Gastroesophageal sphincter (tissue), 3 donors: ENCODE measurements at regions not wholly inside any gene's neighbourhood (a gene's known extent, or its start where the extent isn't known, plus 50 kb on each side); places are given as distances from the start of the nearest gene placed in this dataset.

Experiments used
- CTCF ChIP-seq, 4 experiments: fragments of 200-600 bp in 2 of 4; fragments of 450-650 bp in 2 of 4; sonication (generic) in 1 of 4; IDR thresholded peaks; one replicate each; pipeline ENCODE4 v1.5.1; 2017 to 2019; ENCODE audit warnings: antibody characterized with exemption in 4 of 4, mild to moderate bottlenecking in 2 of 4, moderate library complexity in 2 of 4
- EP300 ChIP-seq: sonication (generic); formaldehyde crosslinking; IDR thresholded peaks from one replicate; pipeline ENCODE4 v1.6.1; 2017; ENCODE audit warnings: antibody characterized with exemption, mild to moderate bottlenecking
- POLR2A ChIP-seq, 2 donors: fragments of 450-650 bp; IDR thresholded peaks; one replicate each; pipeline ENCODE4 v1.6.1; 2017; ENCODE audit warnings: antibody characterized with exemption in 2 of 2, mild to moderate bottlenecking in 2 of 2, moderate library complexity in 1 of 2
- POLR2AphosphoS5 ChIP-seq: sonication (generic); formaldehyde crosslinking; IDR thresholded peaks from one replicate; pipeline ENCODE4 v1.6.1; 2017; ENCODE audit warnings: antibody characterized with exemption

DNA sequence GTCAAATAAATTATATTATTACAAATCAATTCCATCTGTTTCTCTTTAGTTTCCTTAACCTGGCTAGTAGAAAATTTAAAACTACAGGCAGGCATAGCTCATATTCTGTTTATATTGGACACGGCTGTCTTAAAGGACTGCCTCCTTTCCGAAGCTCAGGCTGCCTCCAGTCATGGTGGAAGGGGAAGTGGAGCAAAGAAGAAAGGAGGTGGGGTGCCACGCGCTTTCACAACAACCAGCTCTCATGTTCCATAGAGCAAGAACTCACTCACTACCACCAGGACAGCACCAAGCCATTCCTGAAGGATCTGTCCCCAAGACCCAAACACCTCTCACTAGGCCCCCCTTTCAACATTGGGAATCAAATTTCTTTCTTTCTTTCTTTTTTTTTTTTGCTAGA, 149.3 kb upstream of the KCNJ18 start:
- TF ChIP-seq CTCF (IDR thresholded peaks at IDR 0.05) = no peak
- no peak for TF ChIP-seq EP300
- no peak for TF ChIP-seq POLR2A (IDR thresholded peaks at IDR 0.05)
- TF ChIP-seq POLR2AphosphoS5 = no peak
